ENCODE measurements at regions not wholly inside any gene's neighbourhood (a gene's known extent, or its start where the extent isn't known, plus 50 kb on each side); places are given as distances from the start of the nearest gene placed in this dataset.

DNA sequence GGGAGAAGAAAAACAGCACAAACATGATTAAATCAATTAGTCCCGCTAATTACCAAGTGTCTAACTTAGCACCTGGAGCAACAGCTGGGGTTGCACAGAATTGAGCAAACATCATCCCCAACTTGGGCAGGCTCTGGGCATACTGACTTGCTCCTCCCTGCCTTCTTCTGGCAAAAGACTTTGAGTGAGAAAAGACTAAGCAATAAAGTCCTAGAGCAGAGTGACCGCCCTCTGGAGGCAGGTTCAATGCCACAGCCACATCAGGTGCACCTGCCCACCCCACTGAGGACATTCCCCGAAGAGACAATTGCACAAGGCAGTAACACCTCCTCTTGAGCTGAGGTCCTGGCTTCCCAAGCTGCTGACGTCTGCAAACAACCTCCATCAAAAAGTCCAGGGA lies 358.3 kb downstream of the SOX9 start:
- no peaks in the 10 kb centered on the region for H3K4me1 Mint-ChIP-seq
- H3K27ac Mint-ChIP-seq = no peak overlapping the region
- no peaks in the 10 kb centered on the region for H3K9me3 Mint-ChIP-seq
- no peaks in the 10 kb centered on the region for H3K36me3 Mint-ChIP-seq
- POLR2A ChIA-PET = no interaction called here
- ATAC-seq (ENCODE audit: low read depth) = no peak
- H3K4me3 Mint-ChIP-seq = no peak overlapping the region
- no peak for DNase-seq
- H3K27me3 Mint-ChIP-seq = peaks cover 2% of the 10 kb centered on the region

DNA sequence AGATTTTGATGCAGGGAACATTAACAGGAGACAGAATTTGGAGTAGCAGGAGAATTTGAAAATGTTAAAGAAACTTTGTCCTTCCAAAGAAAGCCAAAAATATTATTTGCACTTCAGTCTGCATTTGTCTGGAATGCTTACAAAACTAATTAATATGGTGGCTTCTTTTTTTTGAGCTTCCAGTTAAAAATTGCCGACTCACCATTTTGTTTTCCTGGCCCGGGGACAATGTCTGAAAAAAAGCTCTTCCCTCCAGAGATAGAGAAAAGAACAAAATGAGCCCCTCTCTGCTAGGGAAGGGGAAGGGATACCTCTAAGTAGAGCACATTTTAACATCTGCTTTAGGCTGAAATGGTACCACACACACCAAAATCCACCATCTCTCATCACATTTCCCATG lies 360.8 kb downstream of the SOX9 start:
- H3K27ac Mint-ChIP-seq = no peak overlapping the region
- ATAC-seq (ENCODE audit: low read depth) = no peak
- DNase-seq = no peak
- POLR2A ChIA-PET = no interaction called here
- H3K36me3 Mint-ChIP-seq = no peaks in the 10 kb centered on the region
- no peaks in the 10 kb centered on the region for H3K4me1 Mint-ChIP-seq
- H3K9me3 Mint-ChIP-seq = no peaks in the 10 kb centered on the region
- H3K4me3 Mint-ChIP-seq = no peak overlapping the region
- H3K27me3 Mint-ChIP-seq = peaks cover 2% of the 10 kb centered on the region

DNA sequence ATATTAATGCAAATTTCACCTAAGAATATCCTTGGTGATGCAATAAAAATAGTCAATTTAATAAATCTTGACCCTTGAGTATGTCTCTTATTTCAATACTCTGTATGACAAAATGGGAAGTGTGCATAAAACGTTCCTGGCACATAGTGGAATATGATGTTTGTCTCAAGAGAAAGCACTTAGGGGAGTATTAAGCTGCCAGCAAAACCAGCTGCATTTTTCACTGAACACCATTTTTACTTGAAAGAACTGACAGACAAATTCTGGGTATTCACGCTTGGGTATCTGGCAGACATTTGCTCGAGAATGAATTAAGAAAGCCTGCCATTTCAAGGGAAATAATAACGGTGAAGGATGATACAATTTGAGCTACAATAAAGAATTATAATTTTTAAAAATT lies 364.8 kb downstream of the SOX9 start:
- no peaks in the 10 kb centered on the region for H3K36me3 Mint-ChIP-seq
- DNase-seq (no peak), ATAC-seq (ENCODE audit: low read depth) (no peak)
- H3K4me1 Mint-ChIP-seq = no peaks in the 10 kb centered on the region
- H3K27ac Mint-ChIP-seq = no peak overlapping the region
- H3K27me3 Mint-ChIP-seq = peaks cover 5% of the 10 kb centered on the region
- H3K9me3 Mint-ChIP-seq = no peaks in the 10 kb centered on the region
- POLR2A ChIA-PET = no interaction called here
- no peak overlapping the region for H3K4me3 Mint-ChIP-seq

DNA sequence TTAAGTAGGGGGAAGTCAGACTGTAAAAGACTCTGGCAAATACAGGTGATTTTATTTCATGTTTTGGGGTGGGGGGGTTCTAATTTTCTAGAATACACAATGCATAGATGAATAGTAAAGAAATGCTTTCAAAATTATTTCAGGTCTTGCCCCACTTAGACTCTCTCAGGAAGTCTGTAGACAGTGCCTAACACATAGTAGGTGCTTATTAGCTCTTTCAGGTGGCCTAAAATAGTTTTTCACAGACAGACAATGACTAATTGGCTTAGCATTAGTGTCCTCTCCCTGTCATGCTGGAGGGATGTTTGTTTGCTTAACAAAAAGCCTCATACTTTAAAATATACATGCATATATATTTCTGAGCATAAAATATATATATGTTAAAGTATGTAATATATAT lies 366.0 kb downstream of the SOX9 start:
- ATAC-seq (ENCODE audit: low read depth) (no peak), DNase-seq (no peak)
- Mint-ChIP-seq H3K4me3 (no peak overlapping the region), H3K27me3 (peaks cover 3% of the 10 kb centered on the region), H3K4me1 (no peaks in the 10 kb centered on the region), H3K27ac (no peak overlapping the region), H3K36me3 (no peaks in the 10 kb centered on the region), H3K9me3 (no peaks in the 10 kb centered on the region)
- POLR2A ChIA-PET = no interaction called here

DNA sequence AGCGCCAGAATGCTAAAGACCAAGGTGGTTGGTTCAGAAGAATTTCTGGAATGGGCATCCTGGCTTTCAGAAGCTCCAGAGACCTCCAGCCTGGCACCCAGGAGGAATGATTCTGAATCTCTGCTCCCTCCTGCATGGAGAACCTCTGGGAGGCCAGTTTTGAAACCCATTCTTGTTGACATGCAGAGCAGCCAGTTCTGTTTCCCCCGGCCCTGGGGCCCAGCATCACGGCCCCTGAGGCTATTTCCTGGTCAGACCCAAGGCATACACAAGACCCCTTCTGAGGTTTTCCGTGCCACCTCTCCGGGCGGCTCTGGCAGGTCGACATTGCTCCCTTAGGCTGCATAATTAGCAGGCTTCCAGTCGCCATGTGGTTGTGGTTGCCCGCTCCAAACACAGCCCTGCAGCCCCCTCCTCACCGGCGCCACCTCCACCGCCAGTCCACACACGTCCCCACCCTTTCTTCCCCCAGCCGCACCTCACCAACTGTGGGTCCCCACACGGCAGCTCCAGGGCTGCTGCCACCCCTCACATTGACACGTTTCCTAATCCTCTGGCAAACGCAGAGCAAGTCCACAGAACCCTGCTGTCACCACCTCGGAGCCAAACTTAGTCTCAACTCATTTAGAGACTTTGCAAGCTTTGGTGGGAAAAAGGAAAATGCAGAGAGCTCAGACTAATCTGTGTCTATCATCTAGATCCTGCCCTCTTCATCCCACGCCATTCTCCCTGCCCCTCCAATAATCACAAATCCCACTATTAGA lies 367.1 kb downstream of the SOX9 start:
- no peak overlapping the region for H3K4me3 Mint-ChIP-seq
- no peaks in the 10 kb centered on the region for H3K4me1 Mint-ChIP-seq
- H3K27ac Mint-ChIP-seq = no peak overlapping the region
- no peaks in the 10 kb centered on the region for H3K36me3 Mint-ChIP-seq
- DNase-seq (no peak), ATAC-seq (ENCODE audit: low read depth) (no peak)
- H3K27me3 Mint-ChIP-seq = peaks cover 3% of the 10 kb centered on the region
- no peaks in the 10 kb centered on the region for H3K9me3 Mint-ChIP-seq
- POLR2A ChIA-PET = no interaction called here

DNA sequence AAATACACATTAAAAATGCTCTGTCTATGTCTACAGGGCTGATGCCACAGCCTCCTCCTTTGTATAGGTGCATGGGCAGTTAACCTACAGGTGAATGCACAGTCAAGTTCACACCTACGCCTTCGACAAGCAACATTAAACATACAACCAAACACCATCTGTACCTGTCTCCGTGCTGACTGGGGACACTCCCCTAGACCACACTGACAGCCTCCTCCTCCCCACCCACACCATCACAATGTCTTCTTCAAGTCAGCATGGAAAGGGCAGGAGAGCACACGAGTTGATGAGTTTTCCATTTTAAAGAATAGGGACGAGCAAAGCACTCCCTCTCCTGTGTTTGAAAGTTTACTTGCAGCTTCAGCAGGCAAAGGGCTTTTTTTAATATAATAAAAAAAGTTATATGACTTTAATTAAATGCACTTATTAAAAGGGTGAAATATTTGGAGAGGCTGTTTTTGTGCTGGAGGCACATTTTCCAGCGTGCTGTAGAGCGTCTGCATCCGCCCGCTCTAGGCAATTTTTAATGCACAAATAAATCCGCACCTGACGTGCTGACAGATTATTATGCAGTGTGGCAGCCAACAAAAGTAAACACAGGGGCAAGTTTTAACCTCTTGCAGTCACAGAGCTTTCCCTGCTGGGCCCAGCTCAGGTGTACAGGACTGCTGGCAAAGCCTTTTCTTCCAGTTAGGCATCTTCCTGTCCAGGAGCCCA lies 367.9 kb downstream of the SOX9 start:
- H3K4me1 Mint-ChIP-seq = no peaks in the 10 kb centered on the region
- peaks cover 5% of the 10 kb centered on the region for H3K27me3 Mint-ChIP-seq
- no peaks in the 10 kb centered on the region for H3K9me3 Mint-ChIP-seq
- ATAC-seq (ENCODE audit: low read depth) (no peak), DNase-seq (no peak)
- no peaks in the 10 kb centered on the region for H3K36me3 Mint-ChIP-seq
- H3K27ac Mint-ChIP-seq = no peak overlapping the region
- POLR2A ChIA-PET = no interaction called here
- no peak overlapping the region for H3K4me3 Mint-ChIP-seq

DNA sequence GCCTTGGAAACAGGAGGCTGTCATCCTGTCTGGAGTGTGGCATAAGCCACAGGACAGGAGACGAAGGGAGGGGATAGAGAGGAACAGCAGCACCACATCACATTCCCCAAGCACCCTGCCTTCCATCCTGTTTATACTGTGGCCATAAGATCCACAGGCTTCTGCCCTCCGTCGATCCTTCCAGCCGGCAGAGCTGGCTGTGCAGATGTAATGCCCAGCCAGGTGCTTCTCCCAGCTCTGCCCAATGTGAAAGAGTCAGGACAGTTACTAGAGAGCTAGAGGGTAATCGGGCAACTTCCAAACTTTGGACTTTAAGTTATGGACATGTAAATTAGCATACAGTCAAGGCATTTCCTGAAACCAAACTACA lies 368.4 kb downstream of the SOX9 start:
- Mint-ChIP-seq H3K9me3 (no peaks in the 10 kb centered on the region), H3K27me3 (peaks cover 5% of the 10 kb centered on the region), H3K36me3 (no peaks in the 10 kb centered on the region), H3K4me3 (no peak overlapping the region), H3K27ac (no peak overlapping the region), H3K4me1 (no peaks in the 10 kb centered on the region)
- no peak for ATAC-seq (ENCODE audit: low read depth)
- POLR2A ChIA-PET = no interaction called here
- DNase-seq = no peak

DNA sequence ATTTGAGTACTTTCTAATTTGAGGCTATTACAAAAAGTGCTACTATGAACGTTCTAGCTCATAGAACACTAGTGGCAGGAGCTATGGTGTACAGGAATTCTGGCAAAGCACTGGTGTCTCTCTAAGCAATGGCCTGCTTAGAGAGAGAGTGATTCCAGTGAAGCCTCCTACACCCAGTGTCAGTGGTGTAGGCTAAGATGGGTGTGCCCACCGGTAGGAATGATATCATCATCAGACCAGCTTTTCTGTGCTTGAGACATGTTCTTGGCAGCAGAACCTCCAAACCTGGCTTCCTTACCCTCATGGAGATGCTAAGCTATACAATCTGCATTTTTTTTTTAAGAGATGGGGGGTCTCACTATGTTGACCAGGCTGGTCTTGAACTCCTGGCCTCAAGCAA lies 370.3 kb downstream of the SOX9 start:
- ATAC-seq (ENCODE audit: low read depth) = no peak
- Mint-ChIP-seq H3K4me3 (no peak overlapping the region), H3K27ac (no peak overlapping the region), H3K4me1 (no peaks in the 10 kb centered on the region), H3K9me3 (no peaks in the 10 kb centered on the region), H3K27me3 (peaks cover 5% of the 10 kb centered on the region), H3K36me3 (no peaks in the 10 kb centered on the region)
- DNase-seq = no peak
- POLR2A ChIA-PET = interaction anchor here (0.8 kb wide), 1 partner anchor 106 kb away, joined by 3 read pairs; no protein-coding TSS in a partner anchor

DNA sequence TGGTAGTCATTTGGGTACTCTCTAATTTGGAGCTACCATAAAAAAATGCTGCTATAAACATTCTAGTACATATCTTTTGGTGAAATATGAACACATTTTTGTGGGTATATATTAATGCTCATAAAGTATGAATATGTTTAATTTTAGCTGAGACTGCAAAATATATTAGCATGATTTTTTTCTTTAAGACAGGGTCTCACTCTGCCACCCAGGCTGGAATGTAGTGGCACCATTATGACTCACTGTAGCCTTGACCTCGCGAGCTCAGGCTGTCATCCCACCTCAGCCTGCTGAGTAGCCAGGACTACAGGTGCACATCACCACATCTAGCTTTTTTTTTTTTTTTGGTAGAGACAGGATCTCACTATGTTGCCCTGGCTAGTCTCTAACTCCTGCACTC lies 371.7 kb downstream of the SOX9 start:
- ATAC-seq (ENCODE audit: low read depth) (no peak), DNase-seq (no peak)
- Mint-ChIP-seq H3K9me3 (no peaks in the 10 kb centered on the region), H3K27ac (no peak overlapping the region), H3K36me3 (no peaks in the 10 kb centered on the region), H3K4me1 (no peaks in the 10 kb centered on the region), H3K4me3 (no peak overlapping the region), H3K27me3 (peaks cover 5% of the 10 kb centered on the region)
- POLR2A ChIA-PET = interaction anchor here (0.6 kb wide), 1 partner anchor 29 kb away, joined by 3 read pairs; no protein-coding TSS in a partner anchor

DNA sequence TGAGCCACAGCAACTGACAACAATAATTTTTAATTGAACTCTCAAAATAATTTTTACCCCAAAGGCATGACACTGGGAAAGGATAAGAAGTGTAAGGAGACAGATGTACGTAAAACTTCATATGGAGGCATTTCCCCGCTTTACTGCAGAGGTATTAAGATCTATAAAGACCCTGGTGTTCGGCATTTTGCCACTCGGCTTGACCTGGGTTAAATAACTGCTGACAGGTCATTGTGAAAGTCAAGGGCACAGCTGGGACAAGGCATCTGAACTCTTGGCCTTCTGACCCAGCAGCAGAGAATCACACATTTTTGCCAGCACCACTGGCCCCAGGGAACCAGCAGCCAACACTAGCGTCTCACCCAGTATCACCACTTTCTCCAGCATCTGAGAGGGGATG lies 372.1 kb downstream of the SOX9 start:
- no peaks in the 10 kb centered on the region for H3K4me1 Mint-ChIP-seq
- H3K27me3 Mint-ChIP-seq = peaks cover 5% of the 10 kb centered on the region
- no peak for DNase-seq
- H3K27ac Mint-ChIP-seq = no peak overlapping the region
- ATAC-seq (ENCODE audit: low read depth) = no peak
- no peak overlapping the region for H3K4me3 Mint-ChIP-seq
- no peaks in the 10 kb centered on the region for H3K36me3 Mint-ChIP-seq
- POLR2A ChIA-PET = interaction anchor here (0.6 kb wide), 1 partner anchor 28 kb away, joined by 3 read pairs; no protein-coding TSS in a partner anchor
- no peaks in the 10 kb centered on the region for H3K9me3 Mint-ChIP-seq

DNA sequence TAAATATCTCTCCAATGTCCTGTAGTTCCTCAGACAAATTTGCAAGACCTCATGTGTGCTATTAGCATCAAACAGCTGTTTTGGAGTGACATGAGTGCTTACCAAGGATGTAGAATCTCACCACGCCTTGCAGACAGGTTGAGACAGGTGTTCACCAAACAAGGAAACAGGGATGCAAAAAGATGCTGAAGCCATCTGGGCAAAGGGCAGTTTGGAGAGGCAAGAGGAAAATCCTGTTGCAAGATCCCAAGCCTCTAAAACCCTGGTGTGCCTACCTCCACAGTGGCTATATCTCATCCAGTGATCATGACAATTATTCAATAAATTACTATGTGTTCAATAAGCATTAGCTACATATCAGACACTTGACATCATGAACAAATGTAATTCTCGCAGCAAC lies 373.7 kb downstream of the SOX9 start:
- Mint-ChIP-seq H3K27ac (no peak overlapping the region), H3K27me3 (peaks cover 2% of the 10 kb centered on the region), H3K36me3 (no peaks in the 10 kb centered on the region), H3K9me3 (no peaks in the 10 kb centered on the region), H3K4me3 (no peak overlapping the region), H3K4me1 (no peaks in the 10 kb centered on the region)
- POLR2A ChIA-PET = no interaction called here
- no peak for DNase-seq
- ATAC-seq (ENCODE audit: low read depth) = no peak

DNA sequence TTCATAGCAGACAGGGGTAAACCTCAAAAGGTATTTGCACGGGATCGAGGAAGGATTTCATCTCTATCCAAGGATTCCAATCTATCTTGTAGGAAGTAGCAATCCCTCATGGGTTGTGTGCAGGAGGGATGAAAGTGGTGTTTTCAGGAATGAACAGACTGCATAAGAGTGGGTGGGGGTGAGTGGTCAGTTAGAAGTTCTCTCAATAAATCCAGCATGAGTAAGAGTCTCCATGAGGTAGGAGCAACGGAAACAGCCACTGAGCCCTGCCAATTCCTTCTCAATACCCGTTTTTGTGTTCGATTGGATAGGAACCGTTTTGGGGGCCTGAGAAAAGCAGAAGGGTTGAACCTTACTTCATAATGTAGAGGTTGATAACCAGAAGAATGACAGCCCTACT lies 375.6 kb downstream of the SOX9 start:
- no peak for DNase-seq
- Mint-ChIP-seq H3K9me3 (no peaks in the 10 kb centered on the region), H3K4me3 (no peak overlapping the region), H3K36me3 (no peaks in the 10 kb centered on the region), H3K4me1 (no peaks in the 10 kb centered on the region), H3K27ac (no peak overlapping the region), H3K27me3 (peaks cover 2% of the 10 kb centered on the region)
- no peak for ATAC-seq (ENCODE audit: low read depth)
- POLR2A ChIA-PET = no interaction called here

DNA sequence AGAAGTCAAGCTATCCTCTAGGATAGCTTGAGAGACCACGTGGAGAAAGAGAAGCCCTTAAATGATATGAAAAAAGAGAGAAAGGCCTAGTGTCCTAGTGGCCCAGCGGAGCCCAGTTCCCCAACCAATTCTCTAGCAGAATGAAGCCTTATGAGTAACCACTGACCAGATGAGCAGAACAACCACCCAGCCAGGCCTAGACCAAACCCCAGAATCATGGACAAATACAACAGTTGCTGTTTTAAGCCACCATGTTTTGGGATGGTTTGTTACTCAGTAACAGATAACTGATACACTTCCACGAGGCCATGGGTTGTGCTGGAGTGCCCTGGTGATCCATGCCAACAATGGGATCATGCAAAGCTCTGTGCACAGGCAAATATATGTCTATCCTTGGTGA lies 377.1 kb downstream of the SOX9 start:
- no peak overlapping the region for H3K27ac Mint-ChIP-seq
- peaks cover 2% of the 10 kb centered on the region for H3K27me3 Mint-ChIP-seq
- DNase-seq (no peak), ATAC-seq (ENCODE audit: low read depth) (no peak)
- H3K9me3 Mint-ChIP-seq = no peaks in the 10 kb centered on the region
- no peaks in the 10 kb centered on the region for H3K4me1 Mint-ChIP-seq
- no peaks in the 10 kb centered on the region for H3K36me3 Mint-ChIP-seq
- H3K4me3 Mint-ChIP-seq = no peak overlapping the region
- POLR2A ChIA-PET = no interaction called here

DNA sequence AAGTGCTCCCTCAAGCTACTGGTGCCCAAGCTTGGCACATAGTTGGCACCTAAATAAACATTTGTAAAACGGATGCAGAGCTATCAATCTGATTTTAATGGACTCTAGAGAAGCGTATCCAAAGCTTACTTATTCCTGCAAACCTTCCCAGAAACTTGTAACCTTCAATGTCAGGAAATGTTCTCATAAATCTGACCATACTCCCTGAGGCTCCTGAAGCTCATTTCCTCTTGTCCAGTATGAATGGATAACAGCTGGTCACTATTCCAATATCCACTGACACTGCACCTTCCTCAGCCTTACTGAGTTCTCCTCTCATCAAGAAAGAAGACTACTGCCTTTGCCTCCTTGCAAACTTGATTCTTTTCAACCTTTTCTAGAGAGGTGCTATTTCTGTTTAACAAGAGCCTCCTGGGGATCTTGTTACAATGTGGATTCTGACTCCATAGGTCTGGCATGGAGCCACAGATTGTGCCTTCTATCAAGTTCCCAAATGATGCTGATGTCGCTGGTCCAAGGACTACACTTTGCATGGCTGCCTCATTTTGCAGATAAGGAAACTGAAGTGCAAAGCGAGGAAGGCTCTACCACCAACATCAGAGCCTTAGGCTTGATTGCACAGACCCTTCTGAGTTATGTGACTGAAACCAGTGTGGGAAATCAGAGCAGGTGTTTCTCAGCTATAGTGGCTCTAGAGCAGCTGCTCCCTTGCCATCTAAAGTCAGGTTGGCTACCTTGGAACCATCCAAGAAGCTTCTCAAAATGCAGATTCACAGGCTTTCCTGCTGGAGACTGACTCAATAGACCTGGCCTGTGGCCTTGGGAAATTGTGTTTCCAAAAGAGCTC lies 377.8 kb downstream of the SOX9 start:
- Mint-ChIP-seq H3K4me3 (no peak overlapping the region), H3K9me3 (no peaks in the 10 kb centered on the region), H3K4me1 (no peaks in the 10 kb centered on the region), H3K36me3 (no peaks in the 10 kb centered on the region), H3K27me3 (no peaks in the 10 kb centered on the region), H3K27ac (no peak overlapping the region)
- DNase-seq (no peak), ATAC-seq (ENCODE audit: low read depth) (no peak)
- POLR2A ChIA-PET = no interaction called here
